H1 (cell line): ENCODE measurements at regions not wholly inside any gene's neighbourhood (a gene's known extent, or its start where the extent isn't known, plus 50 kb on each side); places are given as distances from the start of the nearest gene placed in this dataset.

ENCODE experiments used
- BACH1 ChIP-seq: IDR thresholded peaks from 2 replicates; pipeline ENCODE4 v1.6.1; 2012; ENCODE audit warnings: low read length, improper control_type of control experiment
- JUN ChIP-seq: IDR thresholded peaks from 2 replicates; pipeline ENCODE4 v1.6.1; 2011; ENCODE audit warnings: low read depth, mild to moderate bottlenecking, improper control_type of control experiment, low read length
- KDM5A ChIP-seq: fragments of 200-600 bp; IDR thresholded peaks from 2 replicates; pipeline ENCODE4 v1.7.1; 2012; ENCODE audit warnings: mild to moderate bottlenecking, low read length, inconsistent platforms, mixed read lengths
- RFX5 ChIP-seq: IDR thresholded peaks from 2 replicates; pipeline ENCODE4 v1.6.1; 2011; ENCODE audit warnings: low read depth, low read length, improper control_type of control experiment, borderline replicate concordance
- SIRT6 ChIP-seq: IDR thresholded peaks from one replicate; pipeline ENCODE4 v1.7.1; 2012; ENCODE audit warnings: low read length, inconsistent platforms

DNA sequence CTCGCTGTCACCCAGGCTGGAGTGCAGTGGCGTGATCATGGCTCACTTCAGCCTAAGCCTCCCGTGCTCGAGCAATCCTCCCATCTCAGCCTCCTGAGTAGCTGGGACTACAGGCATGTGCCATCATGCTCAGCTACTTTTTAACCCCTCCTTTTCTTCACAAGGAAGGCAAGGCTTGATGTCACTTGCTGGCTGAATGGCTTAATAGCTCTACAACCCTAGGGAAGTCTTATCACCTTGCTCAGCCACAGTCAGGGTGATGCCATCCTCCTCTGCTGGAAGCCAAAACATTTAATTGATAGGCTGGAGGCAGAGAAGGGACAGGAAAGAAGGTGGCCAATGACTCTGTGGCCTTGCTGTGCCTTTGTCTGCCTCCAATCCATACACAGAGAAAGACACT lies 131.9 kb downstream of the MED15 start (continued):
- TF ChIP-seq KDM5A: no peak
- no peak for TF ChIP-seq JUN
- no peak for TF ChIP-seq RFX5
- no peak for TF ChIP-seq BACH1
- TF ChIP-seq SIRT6: no peak
